Activated CD4-positive, alpha-beta T cell treated with anti-CD3 and anti-CD28 coated beads, Interleukin-2, amount 10 ng/mL, durations not matched to agents 7 days and 5 days (primary cell): ENCODE measurements at regions not wholly inside any gene's neighbourhood (a gene's known extent, or its start where the extent isn't known, plus 50 kb on each side); places are given as distances from the start of the nearest gene placed in this dataset.
"Not testable (repeated sequence)": the region's sequence is repeated elsewhere in the genome, so short reads cannot be mapped to it uniquely, and the experiment has no call there.

ENCODE experiments used
- CTCF ChIA-PET: fragments of 350-600 bp; sonication (Branson Sonifier 250); formaldehyde crosslinking; loops from one replicate; lab custom pipeline; 2021; ENCODE audit warnings: antibody characterized with exemption; lab: Charles Lee
- POLR2A ChIA-PET: fragments of 350-600 bp; sonication (Branson Sonifier 250); formaldehyde crosslinking; loops from one replicate; lab custom pipeline; 2021; ENCODE audit warnings: antibody characterized with exemption; lab: Charles Lee
- DNase-seq: peaks from one replicate; pipeline ENCODE4 v3.0.0-alpha.2; 2020
- H3K27ac Mint-ChIP-seq: one replicate; pipeline ENCODE4 v1.8.0; 2021; ENCODE audit warnings: mild to moderate bottlenecking, moderate library complexity, mixed read lengths
- H3K27me3 Mint-ChIP-seq: one replicate; pipeline ENCODE4 v1.8.0; 2021; ENCODE audit warnings: mixed read lengths
- H3K36me3 Mint-ChIP-seq: one replicate; pipeline ENCODE4 v1.8.0; 2021; ENCODE audit warnings: low read depth, mixed read lengths
- H3K4me1 Mint-ChIP-seq: one replicate; pipeline ENCODE4 v1.8.0; 2021; ENCODE audit warnings: mixed read lengths
- H3K4me3 Mint-ChIP-seq: one replicate; pipeline ENCODE4 v1.8.0; 2021; ENCODE audit warnings: mild to moderate bottlenecking, moderate library complexity, mixed read lengths
- H3K9me3 Mint-ChIP-seq: one replicate; pipeline ENCODE4 v1.8.0; 2021; ENCODE audit warnings: mixed read lengths

GRCh38 chr4:187883049-187883448, 112.5 kb upstream of the ZFP42 start:
- no peaks in the 10 kb centered on the region for H3K36me3 Mint-ChIP-seq
- no peak for DNase-seq
- CTCF ChIA-PET: no interaction called here
- no peak overlapping the region for H3K4me3 Mint-ChIP-seq
- peaks cover 5% of the 10 kb centered on the region for H3K9me3 Mint-ChIP-seq
- H3K4me1 Mint-ChIP-seq: no peaks in the 10 kb centered on the region
- no peak overlapping the region for H3K27ac Mint-ChIP-seq
- H3K27me3 Mint-ChIP-seq: no peaks in the 10 kb centered on the region
- POLR2A ChIA-PET: no interaction called here

GRCh38 chr4:187883836-187884475, 111.6 kb upstream of the ZFP42 start:
- no peaks in the 10 kb centered on the region for H3K36me3 Mint-ChIP-seq
- no peak overlapping the region for H3K4me3 Mint-ChIP-seq
- POLR2A ChIA-PET: no interaction called here
- DNase-seq: no peak
- H3K9me3 Mint-ChIP-seq: peaks cover 3% of the 10 kb centered on the region
- CTCF ChIA-PET: no interaction called here
- no peaks in the 10 kb centered on the region for H3K27me3 Mint-ChIP-seq
- H3K27ac Mint-ChIP-seq: no peak overlapping the region
- H3K4me1 Mint-ChIP-seq: no peaks in the 10 kb centered on the region

- DNase-seq: no peak
- POLR2A ChIA-PET: no interaction called here
- Mint-ChIP-seq H3K36me3 (no peaks in the 10 kb centered on the region), H3K9me3 (peaks cover 9% of the 10 kb centered on the region), H3K27ac (no peak overlapping the region), H3K4me1 (no peaks in the 10 kb centered on the region), H3K4me3 (no peak overlapping the region), H3K27me3 (no peaks in the 10 kb centered on the region)
- CTCF ChIA-PET: no interaction called here
These were observed 107.7 kb upstream of the ZFP42 start for GRCh38 chr4:187887906-187888305.

GRCh38 chr4:187889651-187890050, 105.9 kb upstream of the ZFP42 start:
- Mint-ChIP-seq H3K4me3 (no peak overlapping the region), H3K27ac (no peak overlapping the region), H3K4me1 (no peaks in the 10 kb centered on the region), H3K9me3 (peaks cover 9% of the 10 kb centered on the region), H3K27me3 (no peaks in the 10 kb centered on the region), H3K36me3 (no peaks in the 10 kb centered on the region)
- ChIA-PET POLR2A (no interaction called here), CTCF (no interaction called here)
- no peak for DNase-seq

GRCh38 chr4:187893418-187893817, 102.2 kb upstream of the ZFP42 start:
- POLR2A ChIA-PET: no interaction called here
- no peak for DNase-seq
- CTCF ChIA-PET: no interaction called here
- Mint-ChIP-seq H3K4me3 (no peak overlapping the region), H3K9me3 (peaks cover 9% of the 10 kb centered on the region), H3K27ac (no peak overlapping the region), H3K27me3 (no peaks in the 10 kb centered on the region), H3K36me3 (no peaks in the 10 kb centered on the region), H3K4me1 (no peaks in the 10 kb centered on the region)

GRCh38 chr4:187903106-187903505, 92.5 kb upstream of the ZFP42 start:
- no peaks in the 10 kb centered on the region for H3K27me3 Mint-ChIP-seq
- H3K9me3 Mint-ChIP-seq: peaks cover 5% of the 10 kb centered on the region
- ChIA-PET CTCF (no interaction called here), POLR2A (no interaction called here)
- no peak overlapping the region for H3K27ac Mint-ChIP-seq
- H3K36me3 Mint-ChIP-seq: no peaks in the 10 kb centered on the region
- no peak for DNase-seq
- no peak overlapping the region for H3K4me3 Mint-ChIP-seq
- H3K4me1 Mint-ChIP-seq: no peaks in the 10 kb centered on the region

GRCh38 chr4:187903700-187904099, 91.9 kb upstream of the ZFP42 start:
- no peak for DNase-seq
- no peaks in the 10 kb centered on the region for H3K27me3 Mint-ChIP-seq
- CTCF ChIA-PET: no interaction called here
- no peak overlapping the region for H3K4me3 Mint-ChIP-seq
- no peak overlapping the region for H3K27ac Mint-ChIP-seq
- peaks cover 5% of the 10 kb centered on the region for H3K9me3 Mint-ChIP-seq
- H3K36me3 Mint-ChIP-seq: no peaks in the 10 kb centered on the region
- POLR2A ChIA-PET: no interaction called here
- no peaks in the 10 kb centered on the region for H3K4me1 Mint-ChIP-seq

- POLR2A ChIA-PET: no interaction called here
- H3K36me3 Mint-ChIP-seq: no peaks in the 10 kb centered on the region
- CTCF ChIA-PET: no interaction called here
- no peak overlapping the region for H3K4me3 Mint-ChIP-seq
- H3K27me3 Mint-ChIP-seq: no peaks in the 10 kb centered on the region
- no peaks in the 10 kb centered on the region for H3K4me1 Mint-ChIP-seq
- peaks cover 3% of the 10 kb centered on the region for H3K9me3 Mint-ChIP-seq
- H3K27ac Mint-ChIP-seq: no peak overlapping the region
- DNase-seq: no peak
These were observed 87.5 kb upstream of the ZFP42 start for GRCh38 chr4:187908079-187908561.

- Mint-ChIP-seq H3K36me3 (no peaks in the 10 kb centered on the region), H3K4me3 (no peak overlapping the region), H3K27me3 (no peaks in the 10 kb centered on the region), H3K27ac (no peak overlapping the region), H3K4me1 (no peaks in the 10 kb centered on the region), H3K9me3 (peaks cover 3% of the 10 kb centered on the region)
- CTCF ChIA-PET: no interaction called here
- no peak for DNase-seq
- POLR2A ChIA-PET: no interaction called here
These were observed 86.8 kb upstream of the ZFP42 start for GRCh38 chr4:187908731-187909130.

- Mint-ChIP-seq H3K27me3 (no peaks in the 10 kb centered on the region), H3K4me1 (no peaks in the 10 kb centered on the region), H3K4me3 (no peak overlapping the region), H3K36me3 (no peaks in the 10 kb centered on the region), H3K9me3 (peaks cover 5% of the 10 kb centered on the region), H3K27ac (no peak overlapping the region)
- POLR2A ChIA-PET: no interaction called here
- DNase-seq: no peak
- CTCF ChIA-PET: no interaction called here
These were observed 84.8 kb upstream of the ZFP42 start for GRCh38 chr4:187910741-187911140.

GRCh38 chr4:187915406-187915805, 80.2 kb upstream of the ZFP42 start:
- CTCF ChIA-PET, H3K4me1 Mint-ChIP-seq: not testable (repeated sequence)

GRCh38 chr4:187919966-187920365, 75.6 kb upstream of the ZFP42 start:
- Mint-ChIP-seq H3K36me3 (no peaks in the 10 kb centered on the region), H3K27me3 (no peaks in the 10 kb centered on the region), H3K9me3 (peaks cover 15% of the 10 kb centered on the region), H3K4me3 (no peak overlapping the region), H3K27ac (no peak overlapping the region), H3K4me1 (no peaks in the 10 kb centered on the region)
- ChIA-PET CTCF (interaction anchor here (0.6 kb wide), 1 partner anchor 177 kb away, joined by 3 read pairs; no protein-coding TSS in a partner anchor), POLR2A (no interaction called here)
- no peak for DNase-seq

More at GRCh38 chr4:187915406-187915805, 80.2 kb upstream of the ZFP42 start:
- H3K27ac Mint-ChIP-seq, H3K4me3 Mint-ChIP-seq, H3K36me3 Mint-ChIP-seq, H3K27me3 Mint-ChIP-seq, POLR2A ChIA-PET, DNase-seq: not testable (repeated sequence)
- H3K9me3 Mint-ChIP-seq: peaks cover 12% of the 10 kb centered on the region

- no peak overlapping the region for H3K4me3 Mint-ChIP-seq
- DNase-seq: no peak
- H3K36me3 Mint-ChIP-seq: no peaks in the 10 kb centered on the region
- no peak overlapping the region for H3K27ac Mint-ChIP-seq
- no peaks in the 10 kb centered on the region for H3K27me3 Mint-ChIP-seq
- CTCF ChIA-PET: no interaction called here
- no peaks in the 10 kb centered on the region for H3K4me1 Mint-ChIP-seq
- POLR2A ChIA-PET: no interaction called here
- H3K9me3 Mint-ChIP-seq: peaks cover 14% of the 10 kb centered on the region
These were observed 73.5 kb upstream of the ZFP42 start for GRCh38 chr4:187921946-187922623.
